HepG2 (cell line): ENCODE measurements at regions not wholly inside any gene's neighbourhood (a gene's known extent, or its start where the extent isn't known, plus 50 kb on each side); places are given as distances from the start of the nearest gene placed in this dataset.

Experiments used
- ATAC-seq: fragments of 200-7000 bp; cut with Tn5 transposase; 3 replicates; pipeline ENCODE4 v1.9.1; 2020; ENCODE audit warnings: mild to moderate bottlenecking, moderate library complexity
- BruUV-seq: library from RNA; stranded (reverse); fragments of 400-500 nt; replicated peaks from 2 replicates; lab custom pipeline; 2021; lab: Mats Ljungman, UMichigan
- CTCF ChIA-PET: fragments of 300-600 bp; formaldehyde crosslinking; extraction: SDS; loops from one replicate; lab custom pipeline; 2021; ENCODE audit warnings: low total read pairs, inconsistent platforms, low intra/inter-chr PET ratio; lab: Yijun Ruan, JAX
- POLR2A ChIA-PET: fragments of 350-600 bp; sonication (Branson Sonifier 250); formaldehyde crosslinking; loops from one replicate; lab custom pipeline; 2020; ENCODE audit warnings: antibody characterized with exemption, inconsistent platforms; lab: Yijun Ruan, JAX
- DNase-seq: peaks from one replicate; pipeline ENCODE4 v3.0.0-alpha.2; 2015; ENCODE audit warnings: low spot score
- FAIRE-seq: peaks from 3 replicates; lab custom pipeline; 2011; peaks lifted over from hg19 to GRCh38; lab: Jason Lieb, UNC
- H2AFZ ChIP-seq: one replicate; pipeline ENCODE4 v1.6.1; 2011; ENCODE audit warnings: low read length, inconsistent platforms
- H3K27ac ChIP-seq: fragments of 300-600 bp; 3 replicates; pipeline ENCODE4 v1.8.0; 2011; ENCODE audit warnings: mixed run types, mild to moderate bottlenecking, mixed read lengths, low read length, inconsistent platforms; ENCODE audit not compliant: insufficient read depth; ENCODE audit errors: extremely low read length
- H3K27me3 ChIP-seq, 2 experiments: fragments of 200-600 bp in 1 of 2; 2 replicates in 1 of 2; 3 replicates in 1 of 2; pipeline versions ENCODE4 v1.6.0 to v1.8.0; 2011; ENCODE audit warnings: low read length in 2 of 2, mild to moderate bottlenecking in 2 of 2, moderate library complexity in 2 of 2, inconsistent platforms in 1 of 2; ENCODE audit not compliant: insufficient read depth in 2 of 2, control insufficient read depth in 1 of 2
- H3K36me3 ChIP-seq, 2 experiments: fragments of 200-600 bp in 1 of 2; replicated peaks in 1 of 2; 2 replicates in 1 of 2; 3 replicates in 1 of 2; pipeline versions ENCODE4 v1.5.1 to v1.8.0; 2011; ENCODE audit warnings: low read length in 2 of 2, inconsistent platforms in 1 of 2; ENCODE audit not compliant: insufficient read depth in 2 of 2, control insufficient read depth in 1 of 2
- H3K4me1 ChIP-seq: 2 replicates; pipeline ENCODE4 v1.5.1; 2012; ENCODE audit warnings: low read length, inconsistent platforms; ENCODE audit not compliant: insufficient read depth
- H3K4me2 ChIP-seq: 2 replicates; pipeline ENCODE4 v1.6.0; 2011; ENCODE audit warnings: low read depth, low read length, inconsistent platforms
- H3K4me3 ChIP-seq, 3 experiments: fragments of 200-600 bp in 1 of 3; sonication (generic), shearing (Covaris generic) in 1 of 3; replicated peaks in 1 of 3; 2 replicates each; pipeline ENCODE4 v1.5.1; 2011 to 2016; ENCODE audit warnings: low read length in 3 of 3, inconsistent platforms in 2 of 3, low read depth in 2 of 3, mild to moderate bottlenecking in 2 of 3, control low read depth in 1 of 3, mixed read lengths in 1 of 3; ENCODE audit not compliant: insufficient read depth in 1 of 3
- H3K79me2 ChIP-seq: one replicate; pipeline ENCODE4 v1.6.1; 2011; ENCODE audit warnings: low read length, inconsistent platforms; ENCODE audit not compliant: insufficient read depth
- H3K9ac ChIP-seq: 2 replicates; pipeline ENCODE4 v1.6.0; 2011; ENCODE audit warnings: mild to moderate bottlenecking, low read depth, low read length, inconsistent platforms; ENCODE audit not compliant: insufficient read depth
- H3K9me3 ChIP-seq: 2 replicates; pipeline ENCODE4 v1.5.1; 2012; ENCODE audit warnings: mild to moderate bottlenecking, low read length
- H4K20me1 ChIP-seq: 2 replicates; pipeline ENCODE4 v1.6.0; 2011; ENCODE audit warnings: inconsistent platforms, mild to moderate bottlenecking, low read length, moderate library complexity; ENCODE audit not compliant: insufficient read depth
- ARNT2 ChIP-seq: sonication (generic); formaldehyde crosslinking; IDR thresholded peaks from 2 replicates; pipeline ENCODE4 v1.8.0; 2022; ENCODE audit warnings: mild to moderate bottlenecking, low read depth, missing genetic modification reagents, moderate library complexity
- GZF1 ChIP-seq: sonication (generic); formaldehyde crosslinking; IDR thresholded peaks from 2 replicates; pipeline ENCODE4 v1.5.1; 2020; ENCODE audit warnings: mild to moderate bottlenecking, missing genetic modification reagents
- MBD4 ChIP-seq: IDR thresholded peaks from 2 replicates; pipeline ENCODE4 v1.6.1; 2012; ENCODE audit warnings: low read length, inconsistent platforms, borderline replicate concordance
- MNT ChIP-seq: fragments of 450-650 bp; IDR thresholded peaks from 2 replicates; pipeline ENCODE4 v1.6.1; 2016
- PPARG ChIP-seq: conservative IDR thresholded peaks from 2 replicates; pipeline ENCODE4 v1.6.1; 2016; ENCODE audit warnings: missing biosample characterization, missing genetic modification reagents
- ZNF234 ChIP-seq: sonication (generic); formaldehyde crosslinking; conservative IDR thresholded peaks from 2 replicates; pipeline ENCODE4 v1.5.1; 2020; ENCODE audit warnings: mild to moderate bottlenecking, missing genetic modification reagents
- ZNF614 ChIP-seq: IDR thresholded peaks from 2 replicates; pipeline ENCODE4 v1.6.1; 2018; ENCODE audit warnings: missing biosample characterization, missing genetic modification reagents, inconsistent platforms, borderline replicate concordance
- WGBS: methylation state at CpG from one replicate; pipeline ENCODE4 v1.1.6; 2017; ENCODE audit warnings: low lambda C conversion rate; 5-methylcytosine and 5-hydroxymethylcytosine counted together
- in situ Hi-C: cut with HindIII; loops from 2 replicates; pipeline ENCODE4 v1.10.0; 2017; ENCODE audit warnings: low pct_unique_long_range_greater_than_20kb; ENCODE audit not compliant: extremely low pct_ligation_motif_present
- intact Hi-C: fragments of 100-400 bp; cut with micrococcal nuclease; formaldehyde crosslinking; loops from one replicate; pipeline ENCODE4 v1.10.0; 2022; ENCODE audit not compliant: unreplicated experiment

GRCh38 chr13:104008541-104009435 lies 942.6 kb upstream of the SLC10A2 start (continued):
- TF ChIP-seq ZNF234 (CRISPR knock-in tag) (no peak), MBD4 (no peak)

- Histone ChIP-seq H3K4me3 (no peak overlapping the region), H3K9ac (no peak overlapping the region), H3K79me2 (no peaks in the 10 kb centered on the region), H3K36me3 (no peaks in the 10 kb centered on the region), H3K9me3 (peaks cover 8% of the 10 kb centered on the region), H3K4me2 (no peak overlapping the region), H3K27ac (no peak overlapping the region), H2AFZ (no peak overlapping the region), H3K27me3 (no peaks in the 10 kb centered on the region), H3K4me1 (no peaks in the 10 kb centered on the region), H4K20me1 (no peaks in the 10 kb centered on the region)
- in situ Hi-C loops (no loop called here), intact Hi-C loops (no loop called here)
- WGBS = 15% methylated on average over 4 of the region's 4 CpGs
- no TSS peak for BruUV-seq
- no peak for FAIRE-seq
- ChIA-PET CTCF (no interaction called here), POLR2A (no interaction called here)
- no peak for TF ChIP-seq ZNF614 (CRISPR knock-in tag)
- TF ChIP-seq ARNT2 = no peak
- TF ChIP-seq MNT = no peak
- TF ChIP-seq GZF1 (CRISPR knock-in tag) = no peak
- TF ChIP-seq PPARG (CRISPR knock-in tag) = no peak
- ATAC-seq = no peak
- DNase-seq = no peak
These were observed 941.9 kb upstream of the SLC10A2 start for GRCh38 chr13:104008075-104008474.
